ENCODE measurements at regions not wholly inside any gene's neighbourhood (a gene's known extent, or its start where the extent isn't known, plus 50 kb on each side); places are given as distances from the start of the nearest gene placed in this dataset.
"Not testable (repeated sequence)": the region's sequence is repeated elsewhere in the genome, so short reads cannot be mapped to it uniquely, and the experiment has no call there.

- Mint-ChIP-seq H3K4me3 (no peak overlapping the region), H3K4me1 (no peaks in the 10 kb centered on the region), H3K9me3 (ENCODE audit: low read depth) (no peaks in the 10 kb centered on the region), H3K27ac (no peak overlapping the region), H3K27me3 (peaks cover 22% of the 10 kb centered on the region), H3K36me3 (no peaks in the 10 kb centered on the region)
- no peak for DNase-seq
- no peak for ATAC-seq
- CTCF ChIA-PET = no interaction called here
Measured at GRCh38 chr2:231869704-231870103, 56.5 kb downstream of the NPPC start.

- H3K36me3 Mint-ChIP-seq; ATAC-seq; H3K4me3 Mint-ChIP-seq; H3K27ac Mint-ChIP-seq; H3K4me1 Mint-ChIP-seq; H3K9me3 Mint-ChIP-seq (ENCODE audit: low read depth); CTCF ChIA-PET; DNase-seq: not testable (repeated sequence)
- peaks cover 20% of the 10 kb centered on the region for H3K27me3 Mint-ChIP-seq
Measured at GRCh38 chr2:231869016-231869415, 57.2 kb downstream of the NPPC start.

- ATAC-seq (no peak), DNase-seq (no peak)
- no peaks in the 10 kb centered on the region for H3K9me3 Mint-ChIP-seq (ENCODE audit: low read depth)
Measured at GRCh38 chr2:231866450-231866849, 59.7 kb downstream of the NPPC start.

GRCh38 chr2:231865222-231865621, 61.0 kb downstream of the NPPC start:
- H3K4me1 Mint-ChIP-seq = no peaks in the 10 kb centered on the region
- peaks cover 19% of the 10 kb centered on the region for H3K27me3 Mint-ChIP-seq
- no peak overlapping the region for H3K4me3 Mint-ChIP-seq
- H3K36me3 Mint-ChIP-seq = no peaks in the 10 kb centered on the region
- ATAC-seq (no peak), DNase-seq (no peak)
- H3K9me3 Mint-ChIP-seq (ENCODE audit: low read depth) = no peaks in the 10 kb centered on the region
- CTCF ChIA-PET = no interaction called here
- no peak overlapping the region for H3K27ac Mint-ChIP-seq

More at GRCh38 chr2:231866450-231866849, 59.7 kb downstream of the NPPC start:
- Mint-ChIP-seq H3K27me3 (peaks cover 20% of the 10 kb centered on the region), H3K36me3 (no peaks in the 10 kb centered on the region), H3K4me1 (no peaks in the 10 kb centered on the region), H3K4me3 (no peak overlapping the region), H3K27ac (no peak overlapping the region)
- CTCF ChIA-PET = interaction anchor here (0.9 kb wide), 1 partner anchor 13 kb away, joined by 3 read pairs; no protein-coding TSS in a partner anchor

- Mint-ChIP-seq H3K27ac (no peak overlapping the region), H3K36me3 (no peaks in the 10 kb centered on the region), H3K4me3 (no peak overlapping the region), H3K27me3 (peaks cover 14% of the 10 kb centered on the region), H3K9me3 (ENCODE audit: low read depth) (no peaks in the 10 kb centered on the region), H3K4me1 (no peaks in the 10 kb centered on the region)
- ATAC-seq (no peak), DNase-seq (no peak)
- CTCF ChIA-PET = no interaction called here
Measured at GRCh38 chr2:231862071-231862470, 64.1 kb downstream of the NPPC start.

- ATAC-seq (no peak), DNase-seq (no peak)
- Mint-ChIP-seq H3K4me3 (no peak overlapping the region), H3K9me3 (ENCODE audit: low read depth) (no peaks in the 10 kb centered on the region), H3K27ac (no peak overlapping the region), H3K36me3 (no peaks in the 10 kb centered on the region), H3K4me1 (no peaks in the 10 kb centered on the region), H3K27me3 (peaks cover 13% of the 10 kb centered on the region)
- CTCF ChIA-PET = no interaction called here
Measured at GRCh38 chr2:231861288-231861931, 64.8 kb downstream of the NPPC start.

Measured in activated CD8-positive, alpha-beta memory T cell treated with anti-CD3 and anti-CD28 coated beads, Interleukin-2, amount 10 ng/mL, durations not matched to agents 7 days and 5 days (primary cell).